Right lobe of liver (tissue), 6 donors: ENCODE measurements at regions not wholly inside any gene's neighbourhood (a gene's known extent, or its start where the extent isn't known, plus 50 kb on each side); places are given as distances from the start of the nearest gene placed in this dataset.

Experiments
- ATAC-seq, 4 donors: fragments of 200-7000 bp; cut with Tn5 transposase; one replicate each; pipeline ENCODE4 v1.9.1; 2020; ENCODE audit warnings: mild to moderate bottlenecking in 4 of 4, moderate library complexity in 4 of 4
- DNase-seq, 3 donors: peaks; one replicate each; pipeline ENCODE4 v3.0.0-alpha.2; 2020
- H3K27ac ChIP-seq, 3 donors: fragments of 200-600 bp; one replicate each; pipeline ENCODE4 v1.8.0; 2022
- H3K27me3 ChIP-seq, 2 donors: fragments of 200-600 bp; one replicate each; pipeline ENCODE4 v1.8.0; 2022
- H3K36me3 ChIP-seq, 4 donors: fragments of 200-600 bp; sonication (generic) in 1 of 4; one replicate each; pipeline versions ENCODE4 v1.5.1 to v1.8.0; 2017 to 2022; ENCODE audit warnings: control low read depth in 1 of 4
- H3K4me1 ChIP-seq, 4 donors: fragments of 200-600 bp; sonication (generic) in 1 of 4; one replicate each; pipeline versions ENCODE4 v1.5.1 to v1.8.0; 2017 to 2022; ENCODE audit warnings: control low read depth in 1 of 4
- H3K4me3 ChIP-seq, 3 donors: fragments of 200-600 bp; one replicate each; pipeline ENCODE4 v1.8.0; 2022
- H3K9me3 ChIP-seq, 4 donors: fragments of 200-600 bp; sonication (generic) in 1 of 4; one replicate each; pipeline versions ENCODE4 v1.5.1 to v1.8.0; 2017 to 2022; ENCODE audit warnings: control low read depth in 1 of 4
- CTCF ChIP-seq, 4 donors: fragments of 200-600 bp in 3 of 4; fragments of 450-650 bp in 1 of 4; IDR thresholded peaks; one replicate each; pipeline versions ENCODE4 v1.5.1 to v1.8.0; 2016 to 2022; ENCODE audit warnings: antibody characterized with exemption in 4 of 4, mild to moderate bottlenecking in 2 of 4
- POLR2A ChIP-seq: fragments of 450-650 bp; IDR thresholded peaks from one replicate; pipeline ENCODE4 v1.6.1; 2017; ENCODE audit warnings: antibody characterized with exemption, mild to moderate bottlenecking
- WGBS: methylation state at CpG from one replicate; pipeline ENCODE4 v1.1.6; 2018; ENCODE audit warnings: low coverage, low lambda C conversion rate; ENCODE audit not compliant: insufficient coverage; ENCODE audit errors: missing lambda C conversion rate; 5-methylcytosine and 5-hydroxymethylcytosine counted together
- intact Hi-C, 2 donors: fragments of 100-400 bp; cut with DNase I; formaldehyde crosslinking; loops; one replicate each; pipeline versions ENCODE4 v1.11.2 to v1.14.1; 2022
- donor health status: DM: no; HTN: yes; CAD: no.
- donor health status: DM: no; HTN: no; CAD: no.
- donor health status: DM: no; HTN: no; CAD: no.
- donor health status: DM: no; HTN: yes; CAD: no.
- donor health status: DM: no; HTN: yes; CAD: no.

GRCh38 chr4:81595798-81596610 is 124.3 kb upstream of the RASGEF1B start:
- 28% methylated on average over 5 of the region's 5 CpGs for WGBS
- Histone ChIP-seq H3K4me1 (peaks cover 0 to 41% (median 10%) of the 10 kb centered on the region in 4 donors), H3K27me3 (no peaks in the 10 kb centered on the region), H3K9me3 (no peaks in the 10 kb centered on the region), H3K36me3 (no peaks in the 10 kb centered on the region), H3K4me3 (no peak overlapping the region), H3K27ac (peak overlapping the region in 2 of 3 donors; percentile 42 to 56)
- ATAC-seq (peak; percentile 76 to 85 (median 78)), DNase-seq (no peak)
- TF ChIP-seq POLR2A (no peak), CTCF (IDR thresholded peaks at IDR 0.05) (no peak)
- intact Hi-C loops = no loop called here

GRCh38 chr4:81595287-81595686 is 123.6 kb upstream of the RASGEF1B start:
- no peak overlapping the region for H3K4me3 ChIP-seq
- H3K27me3 ChIP-seq = no peaks in the 10 kb centered on the region
- H3K4me1 ChIP-seq = peaks cover 0 to 34% (median 10%) of the 10 kb centered on the region in 4 donors
- ATAC-seq (peak in 3 of 4 donors; percentile 13 to 30 (median 26)), DNase-seq (no peak)
- peak overlapping the region in 1 of 3 donors; percentile 56 for H3K27ac ChIP-seq
- H3K36me3 ChIP-seq = no peaks in the 10 kb centered on the region
- intact Hi-C loops = no loop called here
- no peak for TF ChIP-seq POLR2A
- TF ChIP-seq CTCF (IDR thresholded peaks at IDR 0.05) = no peak
- no peaks in the 10 kb centered on the region for H3K9me3 ChIP-seq

- H3K4me3 ChIP-seq = no peak overlapping the region
- intact Hi-C loops = no loop called here
- 82% methylated on average over 4 of the region's 4 CpGs for WGBS
- DNase-seq (no peak), ATAC-seq (no peak)
- H3K4me1 ChIP-seq = peaks cover 0 to 32% (median 10%) of the 10 kb centered on the region in 4 donors
- H3K27me3 ChIP-seq = no peaks in the 10 kb centered on the region
- peak overlapping the region in 1 of 3 donors; percentile 14 for H3K27ac ChIP-seq
- no peaks in the 10 kb centered on the region for H3K9me3 ChIP-seq
- TF ChIP-seq CTCF (IDR thresholded peaks at IDR 0.05) (no peak), POLR2A (no peak)
- H3K36me3 ChIP-seq = no peaks in the 10 kb centered on the region
These were observed 122.9 kb upstream of the RASGEF1B start for GRCh38 chr4:81594490-81595159.

GRCh38 chr4:81592701-81593100 is 121.0 kb upstream of the RASGEF1B start:
- intact Hi-C loops = no loop called here
- H3K9me3 ChIP-seq = no peaks in the 10 kb centered on the region
- WGBS = 89% methylated on average over 2 of the region's 2 CpGs
- H3K4me1 ChIP-seq = peaks cover 0 to 19% (median 6%) of the 10 kb centered on the region in 4 donors
- DNase-seq = no peak
- H3K27ac ChIP-seq = no peak overlapping the region
- H3K36me3 ChIP-seq = no peaks in the 10 kb centered on the region
- no peaks in the 10 kb centered on the region for H3K27me3 ChIP-seq
- H3K4me3 ChIP-seq = no peak overlapping the region
- ATAC-seq = no peak
- no peak for TF ChIP-seq CTCF (IDR thresholded peaks at IDR 0.05)
- TF ChIP-seq POLR2A = no peak
